IPS-NIHi7 (cell line): ENCODE measurements at regions not wholly inside any gene's neighbourhood (a gene's known extent, or its start where the extent isn't known, plus 50 kb on each side); places are given as distances from the start of the nearest gene placed in this dataset.

Experiments
- DNase-seq: peaks from one replicate; pipeline ENCODE4 v3.0.0; 2012; ENCODE audit warnings: mixed read lengths; ENCODE audit errors: extremely low spot score

DNA sequence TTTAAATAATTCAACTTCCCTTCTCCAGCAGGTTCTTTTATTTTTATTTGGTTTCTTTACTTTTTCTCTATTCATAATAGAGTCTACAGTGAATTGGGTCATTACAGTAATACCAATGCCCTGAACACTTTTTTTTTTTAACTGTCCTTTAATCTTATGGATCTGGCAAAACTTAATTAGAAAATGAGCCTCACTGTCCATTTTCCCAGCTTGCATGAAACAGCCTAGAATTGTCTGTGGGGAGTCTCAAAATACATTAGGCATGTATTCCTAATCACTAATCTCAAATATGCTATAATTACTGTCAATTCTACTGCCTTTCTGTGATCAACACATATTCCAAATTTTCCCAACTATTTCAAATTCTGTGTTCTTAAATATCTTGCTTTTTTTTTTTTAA is 406.8 kb downstream of the ANXA1 start:
- no peak for DNase-seq

DNA sequence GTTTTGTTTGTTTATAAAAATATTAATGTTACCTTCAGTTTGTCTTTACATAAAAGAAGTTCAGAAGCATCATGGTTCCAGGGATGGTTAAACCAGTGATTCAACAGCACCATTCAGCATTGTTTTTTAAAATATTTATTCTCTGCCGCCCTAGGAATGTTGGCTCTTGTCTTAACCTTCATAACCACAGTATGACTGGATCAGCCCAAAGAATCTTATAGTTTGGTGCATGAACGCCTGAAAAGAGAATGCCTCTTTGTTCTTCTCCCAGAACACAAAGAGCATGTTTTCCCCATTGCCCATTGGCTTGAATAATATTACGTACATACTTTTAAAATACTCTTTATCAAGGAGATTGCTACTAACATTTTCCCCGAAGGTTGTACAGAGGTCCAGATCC is 413.4 kb downstream of the ANXA1 start:
- DNase-seq: no peak

DNA sequence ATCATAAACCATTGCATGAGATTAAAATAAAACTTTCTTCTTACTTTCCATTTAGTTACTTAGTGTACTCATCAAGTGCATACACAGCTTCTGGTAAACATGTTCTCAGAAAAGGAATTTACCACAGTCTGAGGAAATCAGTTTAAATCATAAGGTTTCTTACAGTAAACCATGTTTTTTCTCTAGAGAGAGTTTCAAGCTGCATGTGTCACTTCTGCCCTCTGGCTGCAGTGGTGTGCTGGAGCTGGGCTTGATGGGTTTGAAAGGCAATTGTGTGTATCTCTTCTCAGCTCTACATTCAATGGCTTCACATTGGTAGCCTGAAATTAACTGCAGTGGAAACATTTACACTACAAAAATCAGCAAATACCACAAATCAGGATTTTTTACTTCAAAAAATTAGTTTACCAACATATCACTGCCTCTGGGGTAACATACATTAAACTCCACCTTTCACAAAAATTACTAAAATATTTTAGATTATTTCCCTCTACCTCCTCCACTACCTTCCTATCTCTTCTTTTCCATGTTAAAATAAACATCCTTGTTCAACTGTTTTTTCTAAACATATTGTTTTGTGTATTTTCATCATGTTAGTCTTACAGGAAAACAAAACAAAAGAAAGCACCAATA is 414.3 kb downstream of the ANXA1 start:
- DNase-seq: peak; percentile 42

DNA sequence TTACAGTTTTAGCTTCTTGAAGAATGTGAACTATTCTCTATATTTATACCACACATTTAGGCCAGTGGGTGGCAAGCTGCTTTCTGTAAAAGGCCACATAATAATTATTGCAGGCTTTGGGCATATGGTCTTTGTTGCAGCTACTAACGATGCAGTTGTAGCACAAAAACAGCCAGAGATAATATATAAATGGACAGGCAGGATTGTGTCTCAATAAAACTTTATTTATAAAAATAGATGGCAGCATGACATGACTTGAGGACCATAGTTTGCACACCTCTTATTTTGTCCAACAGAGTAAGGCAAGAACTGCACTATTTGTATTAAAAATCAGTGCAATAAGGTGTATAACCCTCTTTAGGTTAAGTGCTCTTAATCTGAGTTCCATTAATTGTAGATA is 415.0 kb downstream of the ANXA1 start:
- DNase-seq: no peak

DNA sequence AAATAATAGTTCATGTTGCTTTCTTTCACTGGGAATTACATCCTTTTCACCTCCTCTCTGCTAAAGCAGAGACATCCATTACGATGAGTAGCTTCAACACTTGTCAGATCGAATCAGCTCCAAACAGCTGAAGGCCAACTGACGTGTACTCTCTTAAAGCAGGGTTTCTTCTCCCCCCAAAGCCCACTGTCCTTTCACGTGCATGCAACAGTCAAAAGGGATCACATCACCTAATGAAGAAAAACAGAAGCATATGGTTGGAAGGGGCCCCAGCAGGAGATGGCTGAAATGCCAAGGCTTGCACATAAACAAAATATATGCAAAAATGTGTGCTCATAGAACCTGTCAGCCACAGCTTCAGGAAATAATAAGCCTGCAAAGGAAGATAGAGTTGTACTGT is 421.6 kb downstream of the ANXA1 start:
- no peak for DNase-seq

DNA sequence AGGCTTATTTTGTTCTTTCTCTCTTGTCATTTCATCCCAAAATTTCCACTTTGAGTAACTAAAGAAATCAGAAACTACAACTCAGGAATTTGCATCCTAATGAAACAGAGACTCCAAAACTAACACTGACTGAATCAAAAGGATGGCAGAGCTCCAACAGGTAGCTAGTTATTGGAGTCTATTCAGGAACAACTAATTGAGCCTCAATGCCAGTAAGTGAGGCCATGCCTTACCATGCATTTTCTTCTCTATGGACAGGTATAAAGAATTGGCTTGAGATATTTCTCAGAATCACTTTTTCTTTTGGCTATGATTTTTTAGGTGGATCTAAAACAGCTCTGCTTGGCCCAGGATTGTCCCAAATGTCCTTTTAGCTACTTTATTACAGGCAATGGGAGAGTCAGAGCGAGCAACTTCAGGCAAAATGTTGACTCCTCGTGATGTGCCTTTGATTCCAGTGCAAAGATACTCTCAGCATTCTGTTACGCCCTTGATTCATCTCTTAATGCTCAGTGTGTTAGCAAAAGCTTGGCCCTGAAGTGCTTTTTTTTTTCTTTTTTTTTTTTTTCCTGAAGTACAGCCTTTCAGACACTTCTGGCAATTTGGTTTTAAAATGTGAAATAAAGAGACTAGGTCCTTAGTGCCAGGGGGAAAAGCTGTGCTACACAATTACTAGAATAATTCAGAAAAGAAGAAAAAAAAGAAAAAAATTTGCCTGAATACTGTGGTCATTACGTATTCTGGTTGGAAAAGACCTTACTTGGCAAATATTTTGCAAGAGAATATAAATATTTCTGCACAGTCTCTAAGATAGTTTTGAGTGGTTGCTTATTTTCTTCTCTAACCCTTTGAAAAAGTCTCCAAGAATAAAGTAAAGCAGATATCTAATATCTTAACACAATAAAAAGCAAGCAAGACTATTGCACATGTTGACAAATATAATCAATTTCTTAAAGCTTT is 423.7 kb downstream of the ANXA1 start:
- no peak for DNase-seq

DNA sequence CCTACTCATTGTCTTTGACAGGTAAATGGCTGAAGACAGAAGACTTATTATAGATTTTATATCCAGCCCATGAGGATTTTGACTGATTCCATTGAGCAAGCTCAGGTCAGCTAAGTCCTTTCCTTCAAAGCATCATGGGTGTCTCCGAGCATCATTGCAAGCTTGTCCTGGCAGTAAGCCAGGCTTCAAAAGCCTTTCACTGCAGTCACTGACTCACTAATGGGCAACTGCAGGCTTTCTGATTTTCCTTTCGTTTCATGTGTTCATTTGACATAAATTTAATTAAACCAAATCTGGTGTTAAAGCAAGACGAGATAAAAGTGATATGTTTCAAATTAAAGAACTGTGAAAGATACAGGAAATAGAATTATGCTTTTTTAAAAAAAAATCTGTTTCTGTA is 426.2 kb downstream of the ANXA1 start:
- DNase-seq: no peak

DNA sequence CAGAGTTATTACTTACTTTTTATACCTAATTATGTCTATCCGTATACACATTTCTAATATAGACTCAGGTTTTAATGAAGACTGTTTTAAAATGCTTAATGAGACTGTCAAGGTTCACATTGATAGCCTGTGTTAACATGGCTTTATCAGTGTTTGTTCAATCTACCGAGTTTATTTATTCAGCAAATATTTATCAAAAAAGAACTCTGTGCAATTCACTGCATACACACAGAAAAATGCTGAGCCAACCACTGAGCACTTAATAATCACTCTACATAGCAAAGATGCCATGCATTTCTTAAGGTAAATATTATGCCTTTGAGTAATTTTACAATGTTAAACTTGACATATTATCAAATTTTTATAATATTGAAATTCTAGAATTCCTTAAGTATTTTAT is 428.2 kb downstream of the ANXA1 start:
- DNase-seq: no peak

DNA sequence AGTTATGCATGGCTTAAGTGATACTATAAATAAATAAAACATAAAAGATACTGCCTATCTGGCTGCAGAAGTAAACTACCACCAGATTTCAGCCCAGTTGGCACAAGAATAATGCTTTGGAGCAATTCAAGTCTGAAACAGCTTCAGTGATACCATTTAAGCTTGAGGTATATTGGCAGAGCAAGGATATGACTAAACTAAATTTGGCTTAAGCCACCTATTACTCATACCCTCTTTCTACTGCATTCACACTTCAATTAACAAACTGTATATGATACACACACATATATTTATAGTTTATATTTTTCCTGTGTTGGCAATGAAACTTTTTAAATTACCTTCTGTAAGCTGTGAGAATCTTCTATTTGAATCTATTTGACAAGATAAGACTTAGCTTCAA is 431.9 kb downstream of the ANXA1 start:
- DNase-seq: no peak

DNA sequence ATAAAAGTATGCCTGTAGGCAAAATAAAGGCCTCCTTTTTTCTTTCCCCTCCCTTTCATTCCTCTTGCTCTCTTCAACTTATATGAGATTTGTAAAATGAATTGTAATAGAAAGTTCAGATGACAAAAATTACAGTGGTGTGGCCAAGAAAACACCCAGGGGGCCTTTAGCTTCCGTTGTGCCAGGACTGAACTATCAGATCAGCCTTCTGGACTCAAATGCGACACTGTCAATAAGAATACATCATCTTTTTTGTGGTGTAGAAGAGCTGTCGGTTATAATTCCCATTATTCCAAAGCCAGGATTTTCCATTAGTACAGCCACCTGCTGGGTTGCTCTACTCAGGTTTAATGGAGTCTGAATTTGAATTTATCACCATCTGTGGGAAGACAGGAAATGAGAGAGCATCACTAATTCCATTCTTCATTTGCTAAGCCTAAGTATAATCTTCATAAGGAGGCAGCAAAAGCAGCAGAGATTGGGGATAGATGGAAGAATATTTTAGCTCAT is 443.4 kb downstream of the ANXA1 start:
- DNase-seq: no peak

DNA sequence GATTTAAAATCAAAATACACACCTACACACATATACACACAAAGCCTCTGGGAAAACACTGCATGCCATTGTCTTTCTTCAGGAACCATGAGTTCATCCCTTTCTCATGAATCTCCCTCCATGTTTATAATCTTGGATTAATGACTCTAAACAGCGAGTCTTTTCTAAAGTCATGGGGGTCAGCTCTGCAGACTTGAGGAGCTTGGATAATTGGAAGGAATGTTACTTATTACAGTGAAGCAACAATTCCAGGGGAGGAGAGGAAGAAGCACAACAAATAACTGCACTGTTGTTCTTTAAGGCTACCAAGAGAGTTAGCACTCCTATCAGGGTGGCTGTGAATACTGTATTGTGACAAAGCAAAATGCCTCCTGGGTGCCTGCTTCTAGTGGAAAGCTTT is 444.7 kb downstream of the ANXA1 start:
- no peak for DNase-seq

DNA sequence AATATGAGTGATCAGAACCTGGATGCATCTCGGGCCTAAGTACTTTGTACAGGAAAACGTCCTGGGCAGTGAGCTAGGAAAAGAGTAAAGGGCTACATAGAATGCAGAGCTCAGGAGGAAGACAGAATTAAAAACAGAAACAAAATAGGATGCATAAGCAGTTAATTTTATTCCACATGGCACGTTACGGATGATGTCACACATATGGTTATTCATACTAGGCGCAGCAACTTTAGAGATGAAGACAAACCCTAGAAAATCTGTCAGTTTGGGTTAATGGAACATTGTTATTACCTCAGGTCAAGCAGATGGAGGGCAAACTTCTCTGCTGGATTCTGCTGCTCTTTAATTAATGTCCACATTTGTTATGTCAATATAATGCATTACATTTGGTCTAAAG is 445.4 kb downstream of the ANXA1 start:
- no peak for DNase-seq

DNA sequence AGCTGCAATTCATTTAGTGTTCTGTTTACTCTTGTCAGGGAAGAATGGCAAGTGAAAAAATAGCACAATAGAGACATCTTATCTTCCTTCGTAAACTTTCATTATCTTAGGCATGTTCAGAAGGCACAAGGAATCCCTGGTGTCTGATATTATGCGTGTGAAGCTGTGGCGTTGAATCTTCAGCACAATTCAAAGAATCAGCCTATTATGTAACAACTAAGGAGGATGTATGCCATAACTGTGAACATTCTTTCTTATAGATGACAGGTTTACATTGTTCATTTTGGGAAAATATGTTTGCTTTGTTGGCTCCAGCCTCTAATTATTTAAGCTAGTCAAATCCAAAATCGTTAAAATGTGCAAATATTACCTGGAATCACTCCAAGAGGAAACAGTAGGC is 446.1 kb downstream of the ANXA1 start:
- DNase-seq: no peak

DNA sequence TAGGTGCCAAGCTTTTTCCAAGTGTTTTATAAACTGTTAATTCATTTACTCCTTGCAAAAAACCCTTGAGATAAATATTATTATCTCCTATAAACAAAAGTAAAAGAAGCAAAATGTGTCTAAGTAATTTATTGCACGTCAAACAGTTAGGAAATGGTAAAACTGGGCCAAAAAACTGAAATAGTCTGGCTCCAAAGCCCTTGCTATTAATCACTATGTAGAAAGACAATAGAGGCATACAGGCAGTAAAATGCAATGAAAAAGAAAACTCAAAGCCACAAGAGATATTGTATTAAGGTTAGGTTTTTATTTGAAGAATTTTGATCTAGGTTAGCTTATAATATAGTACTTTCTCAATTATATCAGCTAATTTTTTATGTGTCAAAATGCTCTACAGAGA is 457.7 kb downstream of the ANXA1 start:
- DNase-seq: no peak

DNA sequence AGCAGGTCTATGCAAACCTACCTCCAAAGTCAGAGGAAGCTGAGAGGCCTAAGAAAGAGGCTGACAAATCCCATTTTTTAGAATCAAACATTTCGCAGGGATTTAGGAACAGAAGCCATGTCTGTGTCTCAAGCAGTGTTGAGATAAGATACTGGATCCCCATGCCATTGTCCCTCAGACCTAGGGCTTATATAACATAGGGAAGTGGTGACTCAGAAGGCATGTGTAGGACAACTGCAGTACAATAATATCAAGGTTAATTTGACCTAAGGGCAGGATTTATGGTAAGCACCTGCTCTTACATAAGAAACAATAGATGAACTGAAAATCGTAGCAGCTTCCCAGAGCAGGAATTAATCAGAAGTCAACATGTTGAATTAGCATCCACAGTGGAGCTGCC is 459.4 kb downstream of the ANXA1 start:
- no peak for DNase-seq

DNA sequence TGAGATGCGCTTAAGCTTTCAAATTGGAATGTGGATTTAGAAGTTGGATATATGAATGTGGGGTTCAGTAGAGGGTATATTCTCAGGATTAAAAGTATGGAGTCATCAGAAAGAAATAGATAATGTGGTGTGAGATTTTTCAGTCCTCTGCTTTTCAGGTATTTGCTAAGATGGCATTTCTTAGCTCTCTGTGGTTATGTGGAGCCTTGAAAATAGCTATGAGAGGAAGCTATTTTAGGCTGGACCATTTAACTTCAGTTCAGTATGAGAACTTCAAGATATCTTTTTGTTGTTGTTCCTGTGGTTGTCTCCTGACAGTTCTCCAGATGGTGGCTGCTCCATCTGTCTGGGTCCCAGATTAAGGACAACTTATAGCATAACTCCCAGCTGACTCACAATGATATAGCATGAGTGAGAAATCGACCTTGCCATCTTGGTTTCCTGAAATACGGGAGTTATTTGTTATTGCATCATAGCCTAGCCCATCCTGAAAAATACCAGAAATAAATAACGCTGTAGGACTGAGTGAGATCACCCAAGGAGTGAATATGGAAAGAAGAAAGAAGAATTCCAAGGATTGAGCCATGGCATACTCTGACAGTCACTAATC is 461.5 kb downstream of the ANXA1 start:
- DNase-seq: no peak

DNA sequence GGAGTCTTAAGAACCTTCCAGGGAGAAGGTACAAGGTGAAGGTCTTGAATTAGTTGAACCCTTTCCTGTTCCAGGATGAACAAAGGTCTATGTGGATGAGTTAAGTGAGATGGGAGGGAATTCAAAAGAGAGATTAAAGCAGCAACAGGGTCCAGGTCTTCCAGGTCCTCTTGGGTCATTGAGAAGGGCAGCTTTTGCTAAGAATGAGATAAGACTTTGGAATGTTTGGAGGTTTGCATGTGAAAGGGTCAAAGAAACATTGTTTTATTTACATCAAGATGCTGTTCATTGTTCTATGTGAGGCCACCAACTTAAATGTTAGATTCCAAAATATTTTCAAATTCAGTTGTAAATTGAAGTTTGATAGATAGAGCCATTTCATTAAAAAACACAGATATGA is 463.9 kb downstream of the ANXA1 start:
- peak; percentile 38 for DNase-seq

DNA sequence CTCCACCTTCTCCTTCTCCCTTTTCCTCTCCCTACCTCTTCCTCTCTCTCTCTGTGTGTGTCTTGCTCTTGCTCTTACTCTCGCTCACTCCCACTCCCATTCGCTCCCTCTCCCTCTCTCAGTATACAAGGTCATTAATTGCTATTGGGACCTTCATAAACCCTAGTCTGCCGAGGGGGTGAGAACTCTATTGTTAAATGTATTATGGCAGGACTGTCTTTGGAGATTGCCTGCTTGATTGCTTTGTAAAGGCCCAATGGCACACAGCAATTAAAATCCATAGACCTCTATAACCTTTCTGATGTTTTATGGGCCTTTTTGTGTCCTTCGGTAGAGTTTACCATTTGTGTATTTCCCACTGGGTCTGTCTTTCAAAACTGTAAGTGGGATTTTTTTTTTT is 465.9 kb downstream of the ANXA1 start:
- no peak for DNase-seq

DNA sequence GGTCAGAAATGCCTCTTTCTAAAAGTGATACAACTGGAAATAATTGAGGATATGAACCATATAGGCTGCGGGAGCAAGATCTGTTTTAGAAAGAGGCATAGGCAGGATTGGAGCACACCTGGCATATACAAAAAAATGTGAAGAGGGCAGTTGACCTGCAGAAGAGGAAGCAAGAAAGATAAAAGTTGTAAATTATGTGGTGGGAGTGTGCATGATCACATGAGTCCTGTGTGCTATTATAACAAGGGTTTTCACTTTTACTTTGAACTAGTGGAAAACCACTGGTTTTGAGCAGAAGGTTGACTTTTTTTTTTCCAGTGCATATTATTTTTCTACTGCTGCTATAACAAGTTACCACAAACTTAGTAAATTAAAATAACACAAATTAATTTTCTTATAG is 489.3 kb downstream of the ANXA1 start:
- DNase-seq: no peak

DNA sequence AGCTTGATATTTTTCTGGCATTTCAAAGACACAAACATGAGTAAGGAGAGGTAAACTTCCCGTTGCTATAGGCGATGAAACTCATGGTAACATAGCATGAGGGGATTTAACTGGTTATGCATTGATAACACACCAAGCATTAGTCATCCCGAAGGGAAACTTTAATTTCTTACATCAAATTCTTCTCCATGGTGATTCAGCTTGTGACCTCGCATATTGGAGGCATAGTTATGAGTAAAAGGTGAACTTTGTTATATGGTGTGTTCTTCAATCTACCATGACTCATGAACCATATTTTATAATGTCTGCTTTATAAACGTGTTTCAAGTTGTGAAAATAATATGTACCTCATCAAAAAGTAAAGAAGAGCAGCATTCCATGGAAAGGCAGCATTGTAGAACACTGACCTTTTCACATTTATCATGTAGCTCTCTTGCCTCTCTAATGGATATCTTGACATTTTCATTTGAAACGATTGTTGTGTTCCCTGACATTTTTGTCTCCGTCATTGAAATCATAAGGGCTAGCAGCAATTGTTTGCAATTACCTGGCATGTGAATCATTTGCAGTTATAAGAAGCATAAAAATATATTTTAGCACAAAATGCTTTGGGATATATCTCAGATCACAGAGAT is 491.8 kb downstream of the ANXA1 start:
- DNase-seq: no peak

DNA sequence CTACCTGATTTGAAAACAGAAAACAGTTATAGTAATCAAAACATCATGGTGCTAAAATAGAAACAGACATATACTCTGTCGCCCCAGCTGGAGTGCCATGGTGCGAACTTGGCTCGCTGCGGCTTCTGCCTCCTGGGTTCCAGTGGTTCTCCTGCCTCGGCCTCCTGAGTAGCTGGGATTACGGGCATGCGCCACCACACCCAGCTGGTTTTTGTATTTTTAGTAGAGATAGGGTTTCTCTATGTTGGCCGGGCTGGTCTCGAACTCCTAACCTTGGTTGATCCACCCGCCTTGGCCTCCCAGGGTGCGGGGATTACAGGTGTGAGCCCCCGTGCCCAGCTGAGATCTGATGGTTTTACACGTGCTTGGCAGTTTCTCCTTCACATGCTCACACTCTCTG is 495.9 kb downstream of the ANXA1 start:
- DNase-seq: no peak

DNA sequence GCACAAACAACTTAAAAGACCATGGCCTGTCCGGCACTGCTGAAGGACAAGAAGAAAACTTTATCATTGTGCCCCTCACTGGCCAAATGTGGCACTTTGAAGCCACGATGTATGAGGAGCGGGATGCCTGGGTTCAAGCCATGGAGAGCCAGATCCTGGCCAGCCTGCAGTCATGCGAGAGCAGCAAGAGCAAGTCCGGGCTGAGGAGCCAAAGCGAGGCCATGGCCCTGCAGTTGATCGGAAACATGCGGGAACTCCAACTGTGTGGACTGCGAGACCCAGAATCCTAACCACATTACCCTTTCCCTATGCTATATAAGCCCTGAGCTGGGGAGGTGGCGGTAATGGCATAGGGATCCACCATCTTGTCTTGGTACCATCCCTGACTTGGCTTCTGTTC is 497.9 kb downstream of the ANXA1 start:
- DNase-seq: no peak
